GM13977 (cell line): ENCODE measurements at regions not wholly inside any gene's neighbourhood (a gene's known extent, or its start where the extent isn't known, plus 50 kb on each side); places are given as distances from the start of the nearest gene placed in this dataset.

Source experiments
- DNase-seq: peaks from one replicate; pipeline ENCODE4 v3.0.0; 2012; ENCODE audit warnings: low spot score
- CTCF ChIP-seq: IDR thresholded peaks from 2 replicates; pipeline ENCODE4 v1.5.1; 2012; ENCODE audit warnings: mild to moderate bottlenecking, control low read depth; ENCODE audit not compliant: insufficient read depth; ENCODE audit errors: extremely low read depth, missing control alignments
- in situ Hi-C: fragments of 300-500 bp; cut with MboI; formaldehyde crosslinking; loops from one replicate; pipeline ENCODE4 v1.12.0; 2022; ENCODE audit warnings: low sequenced_read_pairs, low pct_unique_long_range_greater_than_20kb, mixed read lengths, inconsistent platforms; ENCODE audit not compliant: unreplicated experiment

- in situ Hi-C loops: no loop called here
- no peak for TF ChIP-seq CTCF
- no peak for DNase-seq
These were observed 113.4 kb upstream of the CNTLN start for GRCh38 chr9:17021387-17021970.

GRCh38 chr9:17019398-17019797 is 115.4 kb upstream of the CNTLN start:
- DNase-seq: no peak
- in situ Hi-C loops: no loop called here
- no peak for TF ChIP-seq CTCF

- in situ Hi-C loops: no loop called here
- TF ChIP-seq CTCF: no peak
- no peak for DNase-seq
These were observed 116.2 kb upstream of the CNTLN start for GRCh38 chr9:17018540-17019196.

- in situ Hi-C loops: no loop called here
- DNase-seq: no peak
- TF ChIP-seq CTCF: no peak
These were observed 116.8 kb upstream of the CNTLN start for GRCh38 chr9:17017931-17018491.

- in situ Hi-C loops: no loop called here
- TF ChIP-seq CTCF: no peak
- no peak for DNase-seq
These were observed 120.9 kb upstream of the CNTLN start for GRCh38 chr9:17013891-17014290.

- TF ChIP-seq CTCF: no peak
These were observed 121.8 kb upstream of the CNTLN start for GRCh38 chr9:17013010-17013409.

More at GRCh38 chr9:17013010-17013409, 121.8 kb upstream of the CNTLN start:
- no peak for DNase-seq
- in situ Hi-C loops: no loop called here
